Epithelial cell of esophagus (primary cell): ENCODE measurements at regions not wholly inside any gene's neighbourhood (a gene's known extent, or its start where the extent isn't known, plus 50 kb on each side); places are given as distances from the start of the nearest gene placed in this dataset.

Experiments
- DNase-seq: peaks from one replicate; pipeline ENCODE4 v3.0.0; 2010; ENCODE audit warnings: low read depth
- H3K4me3 ChIP-seq: 2 replicates; pipeline ENCODE4 v1.5.1; 2011; ENCODE audit warnings: mild to moderate bottlenecking, low read length, control low read depth
- TF ChIP-seq, protein P1 (sequence below): IDR thresholded peaks from 2 replicates; pipeline ENCODE4 v1.5.1; 2011; ENCODE audit warnings: low read depth, mild to moderate bottlenecking, low read length, control low read depth, inconsistent platforms; ENCODE audit not compliant: insufficient read depth; ENCODE audit errors: missing control alignments

DNA sequence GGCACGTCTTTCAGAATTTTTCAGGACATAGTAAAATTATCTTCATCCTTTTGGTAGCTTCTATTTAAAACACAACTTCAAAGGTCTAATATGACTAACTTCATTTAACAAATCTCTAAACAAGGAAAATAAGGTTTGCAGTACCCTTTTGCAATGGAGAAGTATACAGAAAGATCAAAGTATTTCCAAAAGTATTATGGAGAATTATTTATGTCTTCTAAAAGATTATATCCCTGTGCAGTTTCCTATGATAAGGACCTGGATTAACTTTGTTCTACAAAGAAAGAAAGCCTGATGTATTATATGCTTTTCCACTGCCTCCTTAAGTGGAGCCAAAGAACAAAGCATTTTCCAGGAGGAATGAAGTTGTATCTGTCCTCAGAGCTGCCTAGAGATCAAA, 353.0 kb upstream of the RUNX1 start:
- no peak for DNase-seq
- TF ChIP-seq, protein P1, sequence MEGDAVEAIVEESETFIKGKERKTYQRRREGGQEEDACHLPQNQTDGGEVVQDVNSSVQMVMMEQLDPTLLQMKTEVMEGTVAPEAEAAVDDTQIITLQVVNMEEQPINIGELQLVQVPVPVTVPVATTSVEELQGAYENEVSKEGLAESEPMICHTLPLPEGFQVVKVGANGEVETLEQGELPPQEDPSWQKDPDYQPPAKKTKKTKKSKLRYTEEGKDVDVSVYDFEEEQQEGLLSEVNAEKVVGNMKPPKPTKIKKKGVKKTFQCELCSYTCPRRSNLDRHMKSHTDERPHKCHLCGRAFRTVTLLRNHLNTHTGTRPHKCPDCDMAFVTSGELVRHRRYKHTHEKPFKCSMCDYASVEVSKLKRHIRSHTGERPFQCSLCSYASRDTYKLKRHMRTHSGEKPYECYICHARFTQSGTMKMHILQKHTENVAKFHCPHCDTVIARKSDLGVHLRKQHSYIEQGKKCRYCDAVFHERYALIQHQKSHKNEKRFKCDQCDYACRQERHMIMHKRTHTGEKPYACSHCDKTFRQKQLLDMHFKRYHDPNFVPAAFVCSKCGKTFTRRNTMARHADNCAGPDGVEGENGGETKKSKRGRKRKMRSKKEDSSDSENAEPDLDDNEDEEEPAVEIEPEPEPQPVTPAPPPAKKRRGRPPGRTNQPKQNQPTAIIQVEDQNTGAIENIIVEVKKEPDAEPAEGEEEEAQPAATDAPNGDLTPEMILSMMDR = no peak
- no peak overlapping the region for H3K4me3 ChIP-seq

DNA sequence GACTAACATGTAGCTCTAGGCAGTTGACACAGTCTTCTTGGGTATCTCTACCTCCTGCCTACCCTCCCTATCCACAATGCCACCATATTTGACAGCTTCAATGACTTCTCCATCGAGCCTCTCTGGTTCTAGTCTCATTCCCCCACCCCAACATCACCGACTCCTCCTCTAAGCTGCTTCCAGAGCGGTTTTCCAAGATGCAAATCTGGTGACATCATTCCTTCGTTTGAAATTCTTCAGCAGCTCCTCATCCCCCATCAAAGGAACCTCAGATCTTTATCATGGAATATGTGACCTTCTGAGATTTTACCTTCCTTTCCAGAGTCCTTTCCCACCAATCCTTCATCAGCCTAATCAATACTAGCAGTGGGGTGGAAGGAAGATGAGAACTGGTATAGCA, 352.4 kb upstream of the RUNX1 start:
- TF ChIP-seq, protein P1 = no peak
- no peak overlapping the region for H3K4me3 ChIP-seq
- DNase-seq = no peak

DNA sequence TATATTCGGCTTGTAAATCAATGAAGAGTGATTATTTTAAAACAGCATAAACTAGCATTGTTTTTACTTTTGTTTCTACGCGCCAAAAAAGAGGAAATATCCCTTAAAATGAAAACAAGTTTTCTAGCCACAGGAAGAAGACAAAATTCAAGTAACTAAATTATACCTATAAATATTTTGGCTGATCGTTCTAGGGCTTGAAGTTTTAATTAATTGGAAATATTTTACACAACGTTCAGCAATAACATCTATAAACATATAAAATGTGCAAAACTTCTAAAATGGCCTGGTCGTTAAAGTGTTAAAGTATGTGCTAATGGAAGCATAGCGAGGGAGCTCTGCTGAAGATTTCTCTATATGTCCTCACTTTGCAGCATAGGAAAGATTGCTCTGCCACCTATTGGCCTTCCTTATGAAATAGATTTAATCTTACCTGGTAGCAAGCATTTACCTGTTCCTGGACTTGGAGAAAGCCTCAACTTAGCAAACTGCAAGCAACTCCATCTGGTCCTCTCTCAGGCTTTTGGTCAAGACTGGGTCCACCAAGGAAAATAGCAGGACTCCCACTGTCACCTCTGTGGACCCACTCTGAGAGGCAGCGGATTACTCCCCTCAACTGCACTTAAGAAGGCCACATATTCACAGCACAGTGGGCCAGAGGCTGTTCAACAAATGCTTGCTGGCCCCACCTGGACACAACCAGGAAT, 351.3 kb upstream of the RUNX1 start:
- TF ChIP-seq, protein P1 = peak; percentile 69
- DNase-seq = peak; percentile 88

DNA sequence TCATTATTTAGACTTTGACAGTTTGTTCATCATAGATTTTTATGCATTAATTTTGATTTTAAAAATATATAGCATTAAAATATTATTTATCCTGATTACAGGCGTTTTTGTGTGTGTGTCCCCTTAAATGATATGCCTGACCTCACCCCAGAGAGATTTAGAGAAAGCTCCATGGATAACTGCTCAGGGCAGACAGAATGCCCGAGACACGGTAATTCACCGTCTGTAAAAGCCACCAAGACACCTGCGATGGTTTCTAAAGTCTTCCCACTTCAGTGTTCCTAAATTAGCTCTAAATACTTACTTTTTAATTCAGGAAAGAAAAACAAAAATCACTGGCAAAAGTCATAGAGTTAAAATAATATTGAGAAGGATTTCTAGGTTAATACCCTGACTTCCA, 350.6 kb upstream of the RUNX1 start:
- TF ChIP-seq, protein P1 = no peak
- no peak for DNase-seq
- H3K4me3 ChIP-seq = no peak overlapping the region

More for the DNA sequence above, 351.3 kb upstream of the RUNX1 start:
- H3K4me3 ChIP-seq = no peak overlapping the region

DNA sequence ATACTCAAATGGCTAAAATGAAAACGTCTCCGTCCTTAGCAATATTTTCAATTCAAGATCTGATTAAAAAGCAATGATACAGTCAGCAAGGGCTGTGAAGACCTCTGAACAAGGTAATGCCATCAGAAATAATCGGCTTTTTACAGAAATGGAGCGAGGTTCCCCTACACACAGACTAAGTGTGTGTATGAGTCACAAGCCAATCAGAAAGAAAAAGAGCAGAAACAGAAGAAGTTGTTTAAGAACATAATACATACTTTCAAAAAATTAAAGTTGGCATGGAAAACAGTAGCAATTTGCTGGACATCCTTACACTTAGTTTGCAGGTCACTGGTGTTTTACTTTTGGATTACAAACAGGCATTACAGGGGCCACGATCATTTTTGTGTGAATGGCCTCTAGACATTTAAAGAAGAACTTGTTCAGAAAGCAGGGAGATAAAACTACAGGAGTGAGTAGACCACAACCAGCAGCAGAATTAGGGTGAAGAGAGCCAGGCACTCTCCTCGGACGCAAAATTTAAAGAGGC, 350.0 kb upstream of the RUNX1 start:
- no peak overlapping the region for H3K4me3 ChIP-seq
- TF ChIP-seq, protein P1 = no peak
- DNase-seq = no peak

DNA sequence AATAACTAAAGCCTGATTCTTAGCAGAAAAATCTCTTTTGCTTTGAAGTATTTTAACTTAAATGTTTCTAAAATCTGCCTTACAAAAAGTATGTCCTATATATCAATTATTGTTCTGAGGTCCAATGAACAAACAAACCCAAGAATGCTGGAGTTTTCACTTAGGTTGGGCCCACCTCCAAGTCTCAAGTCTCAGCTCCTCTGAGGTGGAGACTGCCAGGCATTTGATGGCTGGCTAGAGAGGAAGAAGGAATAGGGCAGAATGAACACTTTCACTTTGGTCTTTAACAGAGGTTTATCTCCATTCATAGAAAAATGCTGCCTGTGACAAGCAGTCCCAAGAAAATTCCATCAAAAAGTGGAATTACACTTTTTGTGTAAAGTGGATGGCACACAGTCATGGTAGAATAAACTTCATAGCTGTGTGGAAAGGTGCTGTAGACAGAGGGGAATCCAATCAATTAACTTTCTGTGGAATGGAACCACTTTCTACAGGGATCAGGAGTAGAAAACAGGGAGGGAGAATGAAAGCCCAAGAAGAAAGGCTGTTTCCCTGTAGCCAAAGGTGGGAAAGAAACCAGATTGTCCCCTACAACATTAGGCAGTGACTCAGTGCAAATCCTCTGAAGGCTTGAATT, 349.4 kb upstream of the RUNX1 start:
- no peak overlapping the region for H3K4me3 ChIP-seq
- no peak for DNase-seq
- TF ChIP-seq, protein P1 = no peak
